Erythroblast (primary cell): ENCODE measurements at regions not wholly inside any gene's neighbourhood (a gene's known extent, or its start where the extent isn't known, plus 50 kb on each side); places are given as distances from the start of the nearest gene placed in this dataset.

Experiments used
- GATA1 ChIP-seq: IDR thresholded peaks from 2 replicates; pipeline ENCODE4 v1.6.1; 2011; ENCODE audit warnings: low read depth, mild to moderate bottlenecking, control low read depth, low read length, moderate library complexity
- POLR2A ChIP-seq: IDR thresholded peaks from 2 replicates; pipeline ENCODE4 v1.6.1; 2011; ENCODE audit warnings: mild to moderate bottlenecking, low read length

DNA sequence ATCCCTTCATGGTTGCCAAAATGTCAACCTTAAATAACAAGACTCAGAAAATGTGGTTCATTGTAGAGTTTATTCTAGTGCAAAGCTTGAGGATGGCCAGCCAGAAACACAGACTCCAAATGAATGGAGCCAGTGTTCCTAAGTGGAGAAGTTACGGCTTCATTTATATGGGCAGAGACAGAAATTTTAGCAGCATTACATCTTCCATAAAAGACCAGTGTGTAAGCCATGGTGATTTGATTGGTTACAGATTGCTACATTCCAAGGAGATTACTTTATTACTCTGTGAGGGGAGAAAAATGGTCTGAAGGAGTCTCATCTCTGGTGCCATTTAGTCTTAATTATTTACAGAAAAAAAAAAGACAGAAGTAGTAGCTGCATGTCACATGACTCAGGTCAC lies 97.8 kb downstream of the OTOR start:
- no peak for TF ChIP-seq POLR2A
- TF ChIP-seq GATA1: no peak
